Testis (tissue), 2 donors: ENCODE measurements at regions not wholly inside any gene's neighbourhood (a gene's known extent, or its start where the extent isn't known, plus 50 kb on each side); places are given as distances from the start of the nearest gene placed in this dataset.
"Not testable (repeated sequence)": the region's sequence is repeated elsewhere in the genome, so short reads cannot be mapped to it uniquely, and the experiment has no call there.

ENCODE experiments used
- DNase-seq: peaks from one replicate; pipeline ENCODE4 v3.0.0-alpha.2; 2019
- H3K27ac ChIP-seq, 2 donors: fragments of 200-600 bp; sonication (generic); one replicate each; pipeline ENCODE4 v1.5.1; 2019
- H3K27me3 ChIP-seq: fragments of 200-600 bp; sonication (generic); one replicate; pipeline ENCODE4 v1.5.1; 2019
- H3K36me3 ChIP-seq: fragments of 200-600 bp; sonication (generic); one replicate; pipeline ENCODE4 v1.5.1; 2017; ENCODE audit warnings: low read depth; ENCODE audit errors: missing control alignments
- H3K4me1 ChIP-seq: fragments of 200-600 bp; sonication (generic); one replicate; pipeline ENCODE4 v1.5.1; 2019
- H3K4me3 ChIP-seq, 2 donors: fragments of 200-600 bp; sonication (generic); one replicate each; pipeline ENCODE4 v1.5.1; 2017 to 2019
- H3K9me3 ChIP-seq: fragments of 200-600 bp; sonication (generic); one replicate; pipeline ENCODE4 v1.5.1; 2017
- CTCF ChIP-seq, 3 experiments: fragments of 450-650 bp in 2 of 3; fragments of 200-600 bp in 1 of 3; sonication (generic) in 1 of 3; IDR thresholded peaks; one replicate each; pipeline ENCODE4 v1.5.1; 2016 to 2019; ENCODE audit warnings: antibody characterized with exemption in 3 of 3, mild to moderate bottlenecking in 2 of 3, moderate library complexity in 1 of 3
- POLR2A ChIP-seq: fragments of 450-650 bp; IDR thresholded peaks from one replicate; pipeline ENCODE4 v1.6.1; 2017; ENCODE audit warnings: antibody characterized with exemption, mild to moderate bottlenecking, moderate library complexity
- WGBS, 2 donors: methylation state at CpG; one replicate each; pipeline ENCODE4 v1.1.5; 2018; 5-methylcytosine and 5-hydroxymethylcytosine counted together
- intact Hi-C: fragments of 100-400 bp; cut with DNase I; formaldehyde crosslinking; loops from one replicate; pipeline ENCODE4 v1.15.1; 2023; ENCODE audit warnings: low total_unique reads

- Histone ChIP-seq H3K27ac (no peak overlapping the region), H3K36me3 (no peaks in the 10 kb centered on the region), H3K9me3 (no peaks in the 10 kb centered on the region), H3K4me3 (no peak overlapping the region), H3K27me3 (no peaks in the 10 kb centered on the region), H3K4me1 (no peaks in the 10 kb centered on the region)
- intact Hi-C loops = no loop called here
- DNase-seq = no peak
- 77 to 78% methylated on average over 2 of the region's 2 CpGs for WGBS, 2 donors
- TF ChIP-seq POLR2A (no peak), CTCF (IDR thresholded peaks at IDR 0.05) (no peak)
Measured at GRCh38 chr10:125592897-125593296, 90.1 kb downstream of the TEX36 start.

GRCh38 chr10:125591886-125592285 lies 91.1 kb downstream of the TEX36 start:
- H3K4me1 ChIP-seq = no peaks in the 10 kb centered on the region
- no peaks in the 10 kb centered on the region for H3K27me3 ChIP-seq
- WGBS, 2 donors = 64 to 77% methylated on average over 7 of the region's 7 CpGs
- no peak for DNase-seq
- no peaks in the 10 kb centered on the region for H3K9me3 ChIP-seq
- no peaks in the 10 kb centered on the region for H3K36me3 ChIP-seq
- intact Hi-C loops = no loop called here
- TF ChIP-seq CTCF (IDR thresholded peaks at IDR 0.05) = no peak
- no peak for TF ChIP-seq POLR2A
- H3K27ac ChIP-seq = no peak overlapping the region
- no peak overlapping the region for H3K4me3 ChIP-seq

GRCh38 chr10:125588738-125589137 lies 94.2 kb downstream of the TEX36 start:
- H3K27ac ChIP-seq, H3K4me3 ChIP-seq, H3K4me1 ChIP-seq, DNase-seq, H3K27me3 ChIP-seq, H3K9me3 ChIP-seq, H3K36me3 ChIP-seq, intact Hi-C loops: not testable (repeated sequence)
- WGBS, 2 donors = 82 to 86% methylated on average over 8 of the region's 8 CpGs

GRCh38 chr10:125584954-125585353 lies 98.0 kb downstream of the TEX36 start:
- DNase-seq = no peak
- no peak overlapping the region for H3K4me3 ChIP-seq
- no peaks in the 10 kb centered on the region for H3K4me1 ChIP-seq
- no peak for TF ChIP-seq POLR2A
- intact Hi-C loops = no loop called here
- H3K36me3 ChIP-seq = no peaks in the 10 kb centered on the region
- no peak overlapping the region for H3K27ac ChIP-seq
- H3K27me3 ChIP-seq = no peaks in the 10 kb centered on the region
- 83 to 84% methylated on average over 4 of the region's 4 CpGs for WGBS, 2 donors
- H3K9me3 ChIP-seq = no peaks in the 10 kb centered on the region

GRCh38 chr10:125578658-125579315 lies 104.2 kb downstream of the TEX36 start:
- no peak overlapping the region for H3K4me3 ChIP-seq
- WGBS, 2 donors = 71 to 72% methylated on average over 7 of the region's 7 CpGs

More at GRCh38 chr10:125578658-125579315, 104.2 kb downstream of the TEX36 start:
- Histone ChIP-seq H3K27ac (no peak overlapping the region), H3K9me3 (no peaks in the 10 kb centered on the region), H3K27me3 (no peaks in the 10 kb centered on the region), H3K4me1 (no peaks in the 10 kb centered on the region), H3K36me3 (no peaks in the 10 kb centered on the region)
- intact Hi-C loops = no loop called here
- DNase-seq = no peak
- TF ChIP-seq CTCF (IDR thresholded peaks at IDR 0.05) (no peak), POLR2A (no peak)
